ENCODE measurements at regions not wholly inside any gene's neighbourhood (a gene's known extent, or its start where the extent isn't known, plus 50 kb on each side); places are given as distances from the start of the nearest gene placed in this dataset.

- Histone ChIP-seq H3K79me2 (ENCODE audit: insufficient read depth, low read length) (no peaks in the 10 kb centered on the region), H3K14ac (ENCODE audit: insufficient read depth, low read length) (no peak overlapping the region), H2AK5ac (ENCODE audit: insufficient read length, low read length) (no peak overlapping the region), H3K9ac (ENCODE audit: extremely low read depth, insufficient read length, low read length) (no peak overlapping the region), H2AFZ (ENCODE audit: low read length) (no peak overlapping the region), H3K4me2 (ENCODE audit: insufficient read depth, insufficient read length, low read length) (no peak overlapping the region), H3K23ac (ENCODE audit: insufficient read length, low read depth, low read length) (no peak overlapping the region), H4K5ac (ENCODE audit: insufficient read length, low read depth, low read length) (no peak overlapping the region), H2BK20ac (ENCODE audit: low read depth, low read length, poor library complexity, severe bottlenecking) (no peak overlapping the region), H3K79me1 (ENCODE audit: insufficient read depth, low read depth, low read length, poor library complexity, severe bottlenecking) (no peaks in the 10 kb centered on the region), H2BK15ac (ENCODE audit: low read depth, low read length) (no peak overlapping the region), H2BK12ac (ENCODE audit: insufficient read length, low read depth, low read length) (no peak overlapping the region), H3K18ac (ENCODE audit: insufficient read length, low read depth, low read length) (no peak overlapping the region), H2BK120ac (ENCODE audit: low read depth, low read length, poor library complexity, severe bottlenecking) (no peak overlapping the region), H3K9me3 (ENCODE audit: control insufficient read depth, low read depth, low read length) (no peaks in the 10 kb centered on the region), H4K8ac (replicated peaks; ENCODE audit: insufficient read length, low read depth, low read length) (no peak overlapping the region), H3K4ac (ENCODE audit: low read depth, low read length) (no peak overlapping the region), H3K27me3 (ENCODE audit: insufficient read depth, low read length) (no peaks in the 10 kb centered on the region), H3K56ac (ENCODE audit: insufficient read length, low read depth, low read length) (no peak overlapping the region), H3K4me1 (ENCODE audit: insufficient read depth, low read length) (no peaks in the 10 kb centered on the region), H3K23me2 (ENCODE audit: insufficient read length, low read depth, low read length, poor library complexity, severe bottlenecking) (no peaks in the 10 kb centered on the region), H2BK5ac (ENCODE audit: insufficient read length, low read length) (no peak overlapping the region), H4K20me1 (ENCODE audit: control insufficient read depth, insufficient read depth, insufficient read length) (no peaks in the 10 kb centered on the region), H4K91ac (ENCODE audit: insufficient read length, low read depth, low read length) (no peak overlapping the region), H3K27ac (ENCODE audit: insufficient read length, low read depth, low read length) (no peak overlapping the region), H3T11ph (ENCODE audit: low read length) (no peak overlapping the region)
- no peak for DNase-seq
- Mint-ChIP-seq H3K27ac (no peak overlapping the region), H3K9me3 (no peaks in the 10 kb centered on the region), H3K36me3 (ENCODE audit: insufficient read depth in 1 of 3, low read depth in 3 of 3) (no peaks in the 10 kb centered on the region; a peak in 1 of 7 replicates), H3K4me3 (no peak overlapping the region), H3K27me3 (ENCODE audit: low read depth) (peaks cover 1% of the 10 kb centered on the region), H3K4me1 (no peaks in the 10 kb centered on the region)
- TF ChIP-seq CTCF (conservative IDR thresholded peaks at IDR 0.05), result no peak
- WGBS (ENCODE audit: extremely low coverage, insufficient read length, low lambda C conversion rate), result no CpG with 5 or more reads among the region's 5 CpGs
Observed at GRCh38 chr1:55381491-55381890, 166.3 kb upstream of the USP24 start.

Data from H9 (cell line).